ENCODE measurements at regions not wholly inside any gene's neighbourhood (a gene's known extent, or its start where the extent isn't known, plus 50 kb on each side); places are given as distances from the start of the nearest gene placed in this dataset.

GRCh38 chr6:53977551-53977950, 133.7 kb upstream of the MLIP start:
- intact Hi-C loops (cut with micrococcal nuclease) = no loop called here
- CTCF ChIA-PET = no interaction called here
- H3K4me1 Mint-ChIP-seq = no peaks in the 10 kb centered on the region
- Histone ChIP-seq H3K4me3 (ENCODE audit: control extremely low read depth in 1 of 5, extremely low read depth in 1 of 5, insufficient read depth in 1 of 5, low read depth in 2 of 5, low read length in 4 of 5) (no peak overlapping the region), H4K20me1 (ENCODE audit: control insufficient read depth, insufficient read depth, low read length, poor library complexity, severe bottlenecking) (no peaks in the 10 kb centered on the region), H3K36me3 (replicated peaks in 1 of 2; ENCODE audit: control extremely low read depth in 1 of 2, control insufficient read depth in 1 of 2, extremely low read depth in 1 of 2, insufficient read depth in 2 of 2, low read length in 1 of 2) (no peaks in the 10 kb centered on the region), H3K79me2 (ENCODE audit: control insufficient read depth, insufficient read depth, low read length) (no peaks in the 10 kb centered on the region), H3K4me2 (replicated peaks; ENCODE audit: low read depth, low read length, poor library complexity, severe bottlenecking) (no peak overlapping the region), H3K9ac (ENCODE audit: low read length) (no peak overlapping the region), H3K27me3 (replicated peaks in 1 of 4; ENCODE audit: control extremely low read depth in 1 of 4, control insufficient read depth in 3 of 4, insufficient read depth in 4 of 4, low read length in 3 of 4) (no peaks in the 10 kb centered on the region), H3K9me3 (ENCODE audit: control extremely low read depth in 1 of 3, control insufficient read depth in 2 of 3, insufficient read depth in 1 of 3, low read length in 2 of 3) (no peaks in the 10 kb centered on the region), H3K27ac (ENCODE audit: low read length in 2 of 2) (no peak overlapping the region), H2AFZ (ENCODE audit: insufficient read depth, low read depth, low read length, poor library complexity, severe bottlenecking) (no peak overlapping the region), H3K4me1 (ENCODE audit: control insufficient read depth in 2 of 2, insufficient read depth in 2 of 2, low read length in 2 of 2) (no peaks in the 10 kb centered on the region)
- no peaks in the 10 kb centered on the region for H3K9me3 Mint-ChIP-seq (ENCODE audit: insufficient read depth)
- no peak overlapping the region for H3K27ac Mint-ChIP-seq
- no peak overlapping the region for H3K4me3 Mint-ChIP-seq
- peaks cover 17% of the 10 kb centered on the region for H3K27me3 Mint-ChIP-seq
- DNase-seq (no peak), ATAC-seq (ENCODE audit: low read depth) (no peak)
- TF ChIP-seq EZH2 (IDR thresholded peaks at IDR 0.05; ENCODE audit: borderline replicate concordance, insufficient read depth, low read depth, low read length, poor library complexity, severe bottlenecking) (no peak), CTCF (IDR thresholded peaks at IDR 0.05) (no peak)
- POLR2A ChIA-PET = no interaction called here
- WGBS (ENCODE audit: insufficient coverage) = no CpG with 5 or more reads among the region's 1 CpG

- Histone ChIP-seq H3K9me3 (ENCODE audit: control extremely low read depth in 1 of 3, control insufficient read depth in 2 of 3, insufficient read depth in 1 of 3, low read length in 2 of 3) (no peaks in the 10 kb centered on the region), H3K79me2 (ENCODE audit: control insufficient read depth, insufficient read depth, low read length) (no peaks in the 10 kb centered on the region), H3K36me3 (replicated peaks in 1 of 2; ENCODE audit: control extremely low read depth in 1 of 2, control insufficient read depth in 1 of 2, extremely low read depth in 1 of 2, insufficient read depth in 2 of 2, low read length in 1 of 2) (no peaks in the 10 kb centered on the region), H3K4me1 (ENCODE audit: control insufficient read depth in 2 of 2, insufficient read depth in 2 of 2, low read length in 2 of 2) (no peaks in the 10 kb centered on the region), H2AFZ (ENCODE audit: insufficient read depth, low read depth, low read length, poor library complexity, severe bottlenecking) (no peak overlapping the region), H3K9ac (ENCODE audit: low read length) (no peak overlapping the region), H3K4me2 (replicated peaks; ENCODE audit: low read depth, low read length, poor library complexity, severe bottlenecking) (no peak overlapping the region), H3K4me3 (ENCODE audit: control extremely low read depth in 1 of 5, extremely low read depth in 1 of 5, insufficient read depth in 1 of 5, low read depth in 2 of 5, low read length in 4 of 5) (no peak overlapping the region), H4K20me1 (ENCODE audit: control insufficient read depth, insufficient read depth, low read length, poor library complexity, severe bottlenecking) (no peaks in the 10 kb centered on the region), H3K27me3 (replicated peaks in 1 of 4; ENCODE audit: control extremely low read depth in 1 of 4, control insufficient read depth in 3 of 4, insufficient read depth in 4 of 4, low read length in 3 of 4) (no peaks in the 10 kb centered on the region), H3K27ac (ENCODE audit: low read length in 2 of 2) (no peak overlapping the region)
- no peak overlapping the region for H3K27ac Mint-ChIP-seq
- POLR2A ChIA-PET = no interaction called here
- H3K27me3 Mint-ChIP-seq = peaks cover 14% of the 10 kb centered on the region
- no peak for ATAC-seq (ENCODE audit: low read depth)
- H3K4me1 Mint-ChIP-seq = no peaks in the 10 kb centered on the region
- peak; percentile 23 for DNase-seq
- TF ChIP-seq EZH2 (IDR thresholded peaks at IDR 0.05; ENCODE audit: borderline replicate concordance, insufficient read depth, low read depth, low read length, poor library complexity, severe bottlenecking) (no peak), CTCF (IDR thresholded peaks at IDR 0.05) (peak; percentile 95)
- intact Hi-C loops (cut with micrococcal nuclease) = no loop called here
- no peaks in the 10 kb centered on the region for H3K9me3 Mint-ChIP-seq (ENCODE audit: insufficient read depth)
- CTCF ChIA-PET = no interaction called here
- no peak overlapping the region for H3K4me3 Mint-ChIP-seq
These were observed 131.7 kb upstream of the MLIP start for GRCh38 chr6:53979468-53980067.

Measured in B cell (primary cell).